HG03066 (cell line): ENCODE measurements at regions not wholly inside any gene's neighbourhood (a gene's known extent, or its start where the extent isn't known, plus 50 kb on each side); places are given as distances from the start of the nearest gene placed in this dataset.
"Not testable (repeated sequence)": the region's sequence is repeated elsewhere in the genome, so short reads cannot be mapped to it uniquely, and the experiment has no call there.

Experiments
- ATAC-seq: cut with Tn5 transposase; IDR thresholded peaks from one replicate; pipeline ENCODE4 v1.9.1; 2021; ENCODE audit warnings: low read depth; ENCODE audit not compliant: unreplicated experiment

- no peak for ATAC-seq
Observed at GRCh38 chr5:164980480-164980879, 1475.1 kb downstream of the MAT2B start.

DNA sequence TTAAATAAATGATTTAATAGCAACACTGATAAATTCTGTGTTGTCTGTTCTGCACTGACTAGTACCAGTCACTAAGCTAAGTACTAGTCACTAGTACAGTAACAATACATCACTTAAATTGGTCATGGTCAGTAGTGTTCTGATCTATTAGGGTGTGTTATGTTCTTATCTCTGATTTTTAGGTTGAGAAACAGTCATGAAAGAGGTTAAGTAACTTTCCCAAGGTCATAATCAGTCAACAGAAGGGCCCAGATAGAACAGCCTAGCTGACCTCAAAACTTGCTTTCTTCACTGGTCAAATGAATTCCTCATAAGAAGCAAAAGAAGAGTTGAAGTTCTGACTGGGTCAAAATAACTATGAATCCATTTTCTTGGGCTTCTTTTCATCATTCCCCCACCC lies 1492.7 kb downstream of the MAT2B start:
- no peak for ATAC-seq

GRCh38 chr5:164998590-164998989 lies 1493.2 kb downstream of the MAT2B start:
- ATAC-seq, result no peak

GRCh38 chr5:165000479-165001190 lies 1495.2 kb downstream of the MAT2B start:
- ATAC-seq, result no peak

GRCh38 chr5:165003283-165003682 lies 1497.9 kb downstream of the MAT2B start:
- ATAC-seq, result no peak

- no peak for ATAC-seq
Observed at GRCh38 chr5:165004175-165004574, 1498.8 kb downstream of the MAT2B start.

- ATAC-seq, result no peak
Observed at GRCh38 chr5:165014439-165014838, 1509.0 kb downstream of the MAT2B start.

GRCh38 chr5:165015126-165015525 lies 1509.7 kb downstream of the MAT2B start:
- ATAC-seq, result no peak

GRCh38 chr5:165015547-165015946 lies 1510.1 kb downstream of the MAT2B start:
- ATAC-seq, result no peak

GRCh38 chr5:165026971-165027370 lies 1521.6 kb downstream of the MAT2B start:
- ATAC-seq, result no peak

GRCh38 chr5:165028356-165028755 lies 1522.9 kb downstream of the MAT2B start:
- ATAC-seq, result no peak

DNA sequence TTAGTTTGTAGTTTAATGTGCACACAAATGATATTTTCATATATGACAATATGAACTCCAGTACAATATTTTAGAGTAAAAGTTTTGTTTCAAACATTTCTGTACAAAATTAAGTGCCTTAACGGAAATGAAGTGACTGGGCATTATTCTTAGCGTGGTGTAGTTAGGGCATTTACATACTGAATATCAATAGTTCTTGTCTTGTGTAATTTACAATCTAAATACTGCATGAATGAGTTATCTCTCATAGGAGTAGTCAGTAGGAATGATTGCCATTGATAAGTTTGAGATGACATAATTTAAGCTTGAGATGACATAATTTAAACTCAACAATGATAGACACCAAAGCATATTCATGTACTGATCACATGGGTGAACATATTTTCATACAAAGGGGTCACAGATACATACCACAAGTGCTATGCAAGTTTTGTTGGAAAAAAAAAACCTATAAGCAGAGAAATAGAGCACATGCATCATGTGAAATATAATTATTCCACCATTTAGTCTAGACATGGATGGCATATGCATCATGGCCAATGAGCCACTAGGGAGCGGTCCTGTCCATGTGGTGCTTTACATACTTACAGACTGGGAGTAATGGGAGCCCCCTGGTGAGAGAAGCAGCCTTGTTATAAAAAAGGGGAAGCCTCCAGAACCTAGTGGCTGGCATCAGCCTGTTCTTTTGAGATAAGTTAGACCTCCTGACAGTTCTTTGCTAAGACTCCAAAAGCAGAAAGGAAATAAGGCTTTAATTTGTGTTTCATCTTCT lies 1523.9 kb downstream of the MAT2B start:
- ATAC-seq, result no peak

DNA sequence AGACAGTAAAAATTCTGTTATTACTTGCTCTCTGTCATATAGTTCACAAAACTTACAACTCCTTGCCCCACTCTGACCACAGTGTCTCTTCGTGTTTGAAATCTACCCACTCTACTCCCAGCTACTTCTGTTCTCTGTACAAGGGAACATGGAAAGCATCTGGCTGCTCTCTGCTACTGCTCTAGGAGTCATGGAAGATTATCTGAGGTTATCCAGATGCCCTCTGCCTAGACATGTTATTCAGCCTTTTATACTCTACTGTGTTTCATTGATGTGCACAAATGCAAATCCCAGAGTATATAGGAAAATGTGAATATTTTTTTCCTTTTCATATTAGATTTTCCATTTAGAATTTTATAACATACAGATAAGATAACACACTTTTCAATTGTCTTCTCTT lies 1525.6 kb downstream of the MAT2B start:
- ATAC-seq, result no peak

GRCh38 chr5:165031371-165031770 lies 1526.0 kb downstream of the MAT2B start:
- ATAC-seq, result no peak

GRCh38 chr5:165035520-165035919 lies 1530.1 kb downstream of the MAT2B start:
- no peak for ATAC-seq

DNA sequence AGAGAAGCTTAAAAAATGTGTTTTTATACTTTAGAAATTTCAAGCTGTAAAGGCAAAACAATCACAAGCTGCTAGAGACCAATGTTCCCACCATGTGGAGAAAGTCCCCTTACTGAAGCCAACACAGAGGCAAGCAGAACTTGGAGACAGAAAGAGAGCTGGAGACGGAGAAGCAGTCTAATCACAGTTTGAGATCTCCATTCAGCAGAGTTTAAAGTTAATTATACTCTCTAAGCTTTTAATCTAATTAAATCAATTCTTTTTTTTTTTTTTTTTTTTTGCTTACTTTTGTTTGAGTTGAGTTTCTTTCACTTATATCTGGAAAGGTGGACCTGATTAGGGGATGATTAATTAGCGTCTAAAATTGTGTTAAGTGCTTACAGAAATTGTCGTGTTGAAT lies 1534.3 kb downstream of the MAT2B start:
- no peak for ATAC-seq

DNA sequence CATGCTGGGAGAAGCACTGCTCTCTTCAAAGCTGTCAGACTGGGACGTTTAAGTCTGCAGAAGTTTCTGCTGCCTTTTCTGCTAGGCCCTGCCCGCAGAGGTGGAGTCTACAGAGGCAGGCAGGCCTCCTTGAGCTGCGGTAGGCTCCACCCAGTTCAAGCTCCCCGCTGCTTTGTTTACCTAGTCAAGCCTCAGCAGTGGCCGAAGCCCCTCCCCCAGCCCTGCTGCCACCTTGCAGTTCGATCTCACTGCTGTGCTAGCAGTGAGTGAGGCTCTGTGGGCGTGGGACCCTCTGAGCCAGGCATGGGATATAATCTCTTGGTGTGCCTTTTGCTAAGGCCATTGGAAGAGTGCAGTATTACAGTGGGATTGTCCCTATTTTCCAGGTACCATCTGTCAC lies 1540.5 kb downstream of the MAT2B start:
- not testable (repeated sequence) for ATAC-seq

- no peak for ATAC-seq
Observed at GRCh38 chr5:165055476-165055875, 1550.1 kb downstream of the MAT2B start.

GRCh38 chr5:165057145-165057544 lies 1551.7 kb downstream of the MAT2B start:
- no peak for ATAC-seq

DNA sequence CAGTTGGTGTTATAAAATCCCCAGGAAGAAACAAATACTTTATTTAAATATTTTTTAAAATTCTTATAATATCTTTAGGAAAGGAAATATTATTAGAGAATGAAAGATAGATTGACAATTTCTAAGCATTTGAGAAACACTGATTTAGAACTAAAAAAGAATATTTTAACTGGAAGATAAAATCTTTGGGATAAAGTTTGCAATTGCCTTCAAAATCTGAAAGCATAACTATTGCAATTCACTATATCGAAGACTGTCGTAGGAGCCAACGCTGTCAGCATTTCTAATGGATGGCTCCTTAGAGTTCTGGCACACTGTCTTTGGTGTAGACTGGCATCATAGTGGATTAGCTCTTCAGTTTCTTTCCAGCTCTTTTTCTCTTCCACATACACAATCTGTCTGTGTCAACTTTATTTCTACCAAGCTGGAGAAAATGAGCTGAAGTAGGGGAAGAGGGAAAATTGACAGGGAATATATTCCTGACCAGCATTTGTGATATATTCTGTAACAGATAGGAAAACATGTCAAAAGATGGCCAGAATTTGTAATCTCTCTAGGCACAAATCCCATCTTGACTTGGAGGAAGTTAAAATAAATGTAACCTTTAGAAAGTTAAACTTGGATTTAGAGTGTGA lies 1561.4 kb downstream of the MAT2B start:
- no peak for ATAC-seq

GRCh38 chr5:165076686-165077085 lies 1571.3 kb downstream of the MAT2B start:
- no peak for ATAC-seq

DNA sequence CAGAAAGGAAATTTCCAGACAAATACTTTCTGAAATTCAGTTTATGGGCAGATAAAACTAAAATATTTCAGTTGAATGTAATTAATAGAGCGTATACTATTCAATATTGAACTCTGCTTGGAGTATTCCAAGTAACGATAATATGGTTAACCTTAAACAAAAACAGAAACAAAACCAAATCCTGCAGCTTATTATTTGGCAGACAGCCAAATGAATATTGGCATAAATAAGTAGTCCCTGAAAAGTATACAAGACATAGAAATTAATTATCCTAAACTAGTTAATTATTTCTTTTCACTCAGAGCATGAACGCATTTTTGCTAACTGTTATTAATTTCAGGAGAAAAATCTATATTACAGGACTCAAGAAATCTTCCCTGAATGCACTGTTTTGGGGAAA lies 1574.0 kb downstream of the MAT2B start:
- ATAC-seq, result no peak
